Hematopoietic multipotent progenitor cell (in vitro differentiated cells): ENCODE measurements at regions not wholly inside any gene's neighbourhood (a gene's known extent, or its start where the extent isn't known, plus 50 kb on each side); places are given as distances from the start of the nearest gene placed in this dataset.
"Not testable (repeated sequence)": the region's sequence is repeated elsewhere in the genome, so short reads cannot be mapped to it uniquely, and the experiment has no call there.

Experiments
- DNase-seq, 3 donors: peaks; one replicate each; pipeline ENCODE4 v3.0.0-alpha.2; 2011 to 2015; ENCODE audit warnings: low read depth in 2 of 3, low spot score in 2 of 3

DNA sequence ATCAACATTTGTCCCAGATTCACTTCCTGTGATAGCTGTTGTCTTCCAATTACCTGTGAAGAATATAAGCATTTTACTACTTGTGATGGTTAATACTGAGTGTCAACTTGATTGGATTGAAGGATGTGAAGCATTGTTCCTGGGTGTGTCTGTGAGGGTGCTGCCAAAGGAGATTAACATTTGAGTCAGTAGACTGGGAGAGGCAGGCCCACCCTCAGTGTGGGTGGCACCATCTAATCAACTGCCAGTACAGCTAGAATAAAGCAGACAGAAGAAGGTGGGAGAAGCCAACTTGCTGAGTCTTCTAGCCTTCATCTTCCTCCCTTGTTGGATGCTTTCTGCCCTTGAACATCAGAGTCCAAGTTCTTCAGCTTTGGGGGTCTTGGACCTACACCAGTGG, 660.4 kb upstream of the GOT2 start:
- DNase-seq: no peak

DNA sequence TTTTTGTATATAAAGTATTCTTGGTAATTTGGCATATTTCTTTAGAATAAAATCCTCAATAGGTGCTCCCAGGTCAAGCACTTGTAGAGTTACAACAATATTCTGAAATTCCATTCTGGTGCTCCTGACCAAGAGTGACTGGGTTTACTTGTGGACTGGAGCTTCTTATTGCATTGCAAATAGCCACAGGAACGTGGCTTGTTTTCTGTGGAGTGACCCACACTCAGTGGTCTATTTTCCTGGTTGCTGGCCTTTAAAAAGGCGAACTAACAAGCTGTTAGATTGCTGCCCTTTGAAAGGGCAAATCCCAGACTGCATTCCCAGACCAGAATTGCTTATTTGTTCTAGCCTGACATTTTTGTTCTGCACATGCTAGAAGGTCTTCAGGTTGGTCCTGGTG, 658.8 kb upstream of the GOT2 start:
- DNase-seq: no peak

DNA sequence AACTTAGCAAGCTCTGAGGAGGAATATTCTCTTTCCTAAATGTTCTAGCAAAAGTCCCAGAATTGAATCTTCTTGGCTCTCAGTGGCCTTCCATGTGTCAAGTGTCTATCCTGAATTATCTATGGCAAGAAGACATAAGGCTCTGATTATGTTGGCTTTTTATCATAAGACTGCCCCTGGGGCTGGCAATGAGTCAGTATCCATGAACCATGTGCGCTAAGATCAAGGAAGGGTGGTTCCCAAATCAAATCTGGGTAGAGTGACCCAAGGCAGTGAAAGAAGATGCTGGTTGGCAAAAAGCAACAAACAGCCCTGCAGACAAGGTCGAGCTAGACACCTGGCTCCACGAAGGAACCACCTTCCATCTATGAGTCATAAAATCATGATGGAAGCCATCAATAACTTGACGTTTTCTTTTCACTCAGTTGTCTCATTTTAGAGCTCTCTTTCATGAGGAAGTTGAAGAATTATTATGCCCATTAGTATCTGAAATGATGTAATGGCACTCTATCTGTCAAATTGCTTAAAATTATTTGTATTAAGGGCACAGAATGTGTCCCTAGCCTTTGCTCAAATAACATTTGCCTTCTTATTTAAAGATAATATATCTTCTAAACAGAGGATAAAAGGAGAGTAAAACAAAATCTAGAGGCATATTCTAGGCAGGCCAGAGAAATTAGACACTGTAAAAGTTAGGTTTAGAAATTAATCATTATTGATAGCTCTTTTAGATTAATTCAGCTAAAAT, 657.7 kb upstream of the GOT2 start:
- DNase-seq: no peak

DNA sequence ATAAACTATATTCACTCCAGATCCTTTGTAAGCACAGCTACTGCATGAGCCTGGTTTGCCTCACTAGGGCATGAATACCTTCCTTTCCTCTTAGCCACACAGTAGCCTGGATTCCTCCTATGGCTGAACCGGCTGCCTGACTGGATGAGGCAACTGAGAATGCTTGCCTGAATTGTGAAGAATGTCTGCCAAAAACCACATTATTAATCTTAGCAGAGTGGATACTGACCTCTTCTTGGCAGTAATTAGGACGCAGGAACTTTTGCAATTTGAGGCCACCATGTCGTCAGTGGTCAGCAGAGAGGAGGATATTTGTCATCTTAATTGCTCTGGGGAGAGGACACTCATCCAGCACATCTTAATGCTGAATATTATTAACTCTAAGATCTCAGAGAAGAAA, 651.8 kb upstream of the GOT2 start:
- no peak for DNase-seq

DNA sequence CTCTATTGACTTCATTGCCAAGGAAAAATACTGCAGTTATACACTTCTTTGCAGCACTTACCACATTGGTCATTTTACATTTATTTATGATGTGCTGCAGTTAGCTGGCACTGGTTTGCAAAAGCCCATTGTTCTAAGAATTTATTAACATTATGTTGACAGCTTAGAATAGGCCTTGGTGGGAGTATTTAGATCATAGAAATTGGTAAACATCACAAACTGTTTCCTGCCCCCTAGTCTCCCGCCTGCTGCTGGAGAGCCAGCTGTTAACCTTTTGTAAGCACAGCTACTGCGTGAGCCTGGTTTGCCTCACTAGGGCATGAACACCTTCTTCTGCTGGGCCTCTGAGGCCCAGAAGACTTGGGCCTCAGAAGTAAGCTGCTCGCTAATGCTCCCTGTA, 651.4 kb upstream of the GOT2 start:
- DNase-seq: no peak

DNA sequence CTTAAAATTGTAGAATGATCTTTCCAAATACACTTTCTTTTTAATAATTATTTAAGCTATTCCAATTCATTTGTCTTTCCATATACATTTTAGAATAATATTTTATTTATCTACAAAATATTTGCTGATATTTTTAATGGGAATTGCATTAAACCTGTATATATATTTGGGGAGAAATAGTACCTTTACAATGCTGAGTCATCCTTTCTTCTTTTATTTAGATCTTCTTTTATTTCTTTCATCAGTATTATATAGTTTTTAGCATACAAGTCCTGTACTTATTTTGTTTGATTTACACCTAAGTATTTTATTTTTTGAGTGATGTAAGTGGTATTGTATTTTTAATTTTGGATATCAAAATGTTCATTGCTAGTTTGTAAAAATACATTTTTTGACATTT, 639.5 kb upstream of the GOT2 start:
- DNase-seq: no peak

DNA sequence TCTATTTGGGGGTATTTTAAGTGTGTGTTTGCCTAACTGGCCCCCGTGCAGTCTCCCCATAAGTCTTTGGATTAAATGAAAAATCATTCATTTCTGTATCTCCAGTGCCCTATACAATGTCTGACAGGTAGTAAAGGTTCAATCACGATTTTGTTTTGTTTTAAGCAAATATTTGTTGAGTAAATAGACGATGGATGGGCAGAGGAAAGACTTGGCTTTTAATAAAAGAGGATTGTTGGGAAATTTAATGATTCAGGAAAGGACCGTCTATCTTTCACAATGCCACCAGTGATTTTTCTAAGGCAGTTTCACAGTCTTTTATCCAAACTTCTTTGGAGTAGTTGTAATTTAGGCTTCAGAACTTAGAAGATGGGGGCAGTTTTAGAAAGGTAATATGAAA, 636.6 kb upstream of the GOT2 start:
- DNase-seq: no peak

DNA sequence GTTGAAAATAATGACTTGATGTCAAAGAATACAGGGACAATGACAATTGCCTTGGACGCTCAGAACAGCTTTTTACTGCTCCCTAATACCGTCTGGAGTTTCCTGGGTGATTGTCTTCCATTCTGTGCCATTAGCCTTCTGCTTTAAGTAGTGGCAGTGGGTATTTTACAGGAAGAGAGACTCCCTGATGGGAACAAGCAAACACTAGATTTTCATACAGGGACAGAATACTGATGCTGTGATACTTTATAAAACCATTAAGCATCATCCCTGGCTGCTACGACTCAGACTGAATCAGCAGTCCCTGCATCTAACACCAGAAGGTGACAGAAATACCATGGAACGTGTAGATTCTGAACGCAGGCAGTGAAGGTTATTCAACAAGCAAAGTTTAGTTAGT, 635.4 kb upstream of the GOT2 start:
- DNase-seq: no peak

DNA sequence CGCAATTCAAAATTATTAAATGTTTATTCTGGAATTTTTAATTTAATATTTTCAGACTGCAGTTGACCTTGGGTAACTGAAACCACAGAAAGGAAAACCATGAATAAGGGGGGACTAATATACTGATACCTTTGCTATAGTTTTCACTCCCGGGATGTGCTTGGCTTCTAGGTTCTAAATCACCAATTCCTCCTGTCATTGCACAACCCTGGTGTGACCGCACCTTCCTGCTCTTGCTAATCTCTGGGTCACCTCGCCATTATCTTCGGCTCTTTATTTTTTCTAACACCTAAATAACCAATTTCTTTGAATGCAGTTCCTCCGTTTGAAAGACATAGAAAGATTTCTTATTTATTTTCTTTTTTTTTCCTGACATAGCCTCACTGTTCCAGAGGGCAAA, 634.5 kb upstream of the GOT2 start:
- no peak for DNase-seq

DNA sequence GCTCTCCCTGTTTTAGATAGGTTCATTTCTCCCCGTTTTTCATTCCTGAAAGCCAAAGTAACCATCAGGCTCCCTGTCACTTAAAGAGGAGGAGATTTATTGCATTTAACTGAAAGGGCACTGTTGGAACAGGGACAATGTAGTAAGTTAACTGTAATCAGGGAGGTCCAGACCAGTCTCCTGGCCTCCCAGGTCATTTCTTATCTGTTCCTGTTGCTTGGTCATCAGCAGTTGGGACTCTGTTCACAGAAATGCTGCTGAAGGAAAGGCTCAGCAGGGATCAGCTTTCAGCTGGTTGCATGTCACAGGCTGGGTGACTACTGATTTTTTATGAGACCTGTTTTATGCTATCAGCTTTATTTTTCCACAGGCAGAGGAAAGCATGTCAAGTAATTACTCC, 622.6 kb upstream of the GOT2 start:
- DNase-seq: no peak

DNA sequence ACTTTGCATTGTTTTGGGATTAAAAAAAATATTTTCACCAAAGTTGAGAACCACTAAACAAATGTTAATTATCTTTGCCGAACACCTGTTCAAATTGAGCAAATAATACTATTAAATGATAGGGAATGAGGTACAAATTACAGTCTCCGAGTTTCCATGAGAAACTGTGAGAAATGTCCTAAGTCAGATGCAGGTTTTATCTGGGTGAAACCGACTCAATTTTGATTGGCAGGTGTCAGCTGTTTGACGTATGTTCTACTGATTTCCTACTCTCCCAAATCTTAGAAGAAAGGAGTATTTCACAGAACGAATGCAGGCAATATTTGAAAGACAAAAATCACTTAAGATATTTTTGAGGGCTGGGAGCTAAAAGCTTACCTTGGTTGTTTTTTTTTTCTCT, 622.0 kb upstream of the GOT2 start:
- no peak for DNase-seq

DNA sequence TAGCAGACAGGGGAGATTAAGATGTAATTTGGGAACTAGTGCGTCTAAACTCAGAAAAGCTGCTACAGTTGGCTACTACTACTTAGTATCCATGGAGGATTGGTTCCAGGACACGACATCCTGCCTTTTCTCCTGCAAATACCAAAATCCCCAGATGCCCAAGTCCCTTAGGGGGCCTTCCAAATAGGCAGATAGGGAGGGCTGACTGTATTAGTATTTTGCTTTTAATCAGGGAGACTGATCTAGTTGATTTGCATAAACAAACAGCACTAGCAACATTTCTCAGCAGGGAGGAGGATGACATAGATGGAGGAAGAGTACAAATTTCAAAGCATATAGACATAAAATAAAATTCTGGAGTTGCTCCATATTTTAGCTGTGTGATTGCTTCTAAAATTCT, 621.6 kb upstream of the GOT2 start:
- DNase-seq: no peak

DNA sequence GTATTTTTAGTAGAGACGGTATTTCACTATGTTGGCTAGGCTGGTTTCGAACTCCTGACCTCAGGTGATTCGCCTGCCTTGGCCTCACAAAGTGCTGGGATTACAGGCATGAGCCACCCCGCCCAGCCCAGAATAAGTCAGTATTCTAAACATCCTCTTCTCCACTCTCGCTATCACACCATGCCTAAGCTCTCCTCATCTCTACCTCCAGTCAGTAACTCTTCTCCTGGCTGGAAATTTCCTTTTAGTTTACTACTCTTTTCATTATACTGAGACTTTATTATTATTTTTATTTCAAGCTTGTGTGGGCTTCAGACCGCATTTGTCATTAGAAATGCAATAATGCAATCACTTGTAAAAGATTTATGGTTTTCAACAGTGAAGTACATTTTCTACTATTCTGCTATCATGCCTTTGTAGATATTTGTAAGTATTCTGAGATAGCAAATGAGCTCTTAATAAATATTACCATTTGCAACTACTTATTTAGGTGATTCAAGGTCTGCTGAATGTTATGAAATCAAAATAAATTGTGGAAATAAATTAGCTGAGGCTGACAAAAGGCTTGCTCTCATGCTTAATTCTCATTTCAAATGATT, 617.3 kb upstream of the GOT2 start:
- DNase-seq: no peak

DNA sequence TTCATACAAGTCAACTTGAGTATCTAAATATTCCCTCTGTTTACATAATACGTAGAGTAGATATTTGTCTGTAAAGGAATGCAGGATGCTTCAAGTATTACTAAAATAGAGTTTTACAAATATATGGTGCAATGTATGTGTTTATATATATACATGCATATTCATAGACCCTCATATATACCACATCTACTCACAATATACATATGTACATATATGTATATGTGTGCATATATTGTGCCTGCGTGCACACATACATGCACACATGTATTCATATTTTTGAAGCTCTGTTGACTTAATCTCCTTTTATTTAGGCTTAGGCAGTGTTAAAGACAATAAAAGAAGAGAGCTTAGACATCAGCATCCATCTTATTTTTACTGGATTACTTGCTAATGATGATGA, 616.6 kb upstream of the GOT2 start:
- DNase-seq: no peak

DNA sequence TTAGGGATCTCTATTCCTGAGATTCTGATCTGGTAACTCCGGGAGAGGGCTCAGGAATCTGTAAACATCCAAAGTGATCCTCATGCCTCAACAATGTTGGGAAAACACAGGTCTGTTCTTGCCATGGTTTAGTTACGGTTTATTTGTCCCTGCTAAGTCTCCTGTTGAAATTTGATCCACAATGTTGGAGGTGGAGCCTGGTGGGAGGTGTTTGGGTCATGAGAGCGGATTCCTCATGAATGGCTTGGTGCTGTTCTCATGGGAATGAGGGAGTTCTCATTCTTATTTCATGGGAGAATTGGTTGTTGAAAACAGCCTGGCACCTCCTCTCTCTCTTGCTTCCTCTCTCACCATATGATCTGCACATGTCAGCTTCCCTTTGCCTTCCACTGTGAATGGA, 608.6 kb upstream of the GOT2 start:
- no peak for DNase-seq

DNA sequence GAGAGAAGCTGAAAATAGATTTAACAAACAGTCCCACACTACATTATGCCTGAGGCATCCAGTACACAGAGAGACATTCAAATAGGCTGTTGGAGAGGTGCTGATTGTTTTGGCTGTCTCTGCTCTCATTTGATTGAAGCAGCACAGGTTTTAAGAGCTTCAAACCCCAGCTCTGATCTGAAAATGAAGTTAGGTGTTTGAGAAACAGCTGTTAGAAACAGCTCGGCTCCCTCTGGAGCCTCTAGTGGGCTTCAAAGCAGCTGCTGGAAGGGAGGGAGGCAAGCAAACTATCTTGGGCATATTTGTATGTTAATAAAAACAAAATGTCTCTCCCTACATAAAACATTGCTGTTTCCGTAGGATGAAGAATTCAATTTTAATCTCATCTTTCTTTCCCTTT, 607.3 kb upstream of the GOT2 start:
- no peak for DNase-seq

DNA sequence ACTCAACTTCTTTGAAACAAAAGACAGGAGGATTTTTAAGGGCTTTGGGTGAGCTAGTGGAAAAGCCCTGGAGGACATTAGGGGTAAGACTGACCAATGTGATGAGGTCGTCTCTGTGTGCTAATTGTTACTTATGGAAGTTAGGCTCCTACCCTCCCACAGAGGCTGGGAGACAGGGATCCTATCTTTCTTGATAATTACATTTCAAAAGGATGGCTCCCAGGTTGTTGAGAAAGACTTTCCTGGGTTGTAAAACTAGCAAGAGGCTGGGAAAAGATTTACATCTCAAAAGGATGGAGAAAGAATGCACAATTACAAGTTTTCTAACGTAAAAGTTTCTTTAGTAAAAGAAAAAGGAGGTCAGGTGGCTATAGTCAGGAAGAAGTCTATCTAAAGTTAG, 605.8 kb upstream of the GOT2 start:
- DNase-seq: no peak

DNA sequence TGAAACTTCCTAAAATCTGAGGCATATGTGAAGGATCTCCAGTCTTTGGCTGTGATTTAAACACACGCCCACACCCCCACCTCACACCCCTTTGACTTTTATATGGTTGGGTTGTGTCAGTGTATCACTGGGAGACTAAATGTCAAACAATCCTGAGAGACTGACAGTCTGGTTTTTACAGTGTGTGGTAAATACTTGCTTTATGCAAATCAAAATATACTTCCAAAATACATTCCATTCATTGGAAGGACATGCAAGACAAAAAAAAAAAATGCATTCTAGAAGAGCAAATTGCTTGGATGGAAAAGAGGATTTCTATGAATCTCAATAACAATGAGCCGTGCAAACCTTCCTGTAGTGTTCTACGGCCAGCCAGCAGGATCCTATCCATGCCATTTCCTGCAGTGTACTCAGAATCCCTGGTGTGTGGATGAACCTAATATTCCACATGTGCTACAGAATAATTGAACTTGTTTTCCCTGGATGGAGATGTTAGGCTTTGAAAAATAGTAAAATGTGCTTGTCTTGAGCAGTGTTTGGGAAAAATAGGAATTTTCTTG, 602.1 kb upstream of the GOT2 start:
- no peak for DNase-seq

DNA sequence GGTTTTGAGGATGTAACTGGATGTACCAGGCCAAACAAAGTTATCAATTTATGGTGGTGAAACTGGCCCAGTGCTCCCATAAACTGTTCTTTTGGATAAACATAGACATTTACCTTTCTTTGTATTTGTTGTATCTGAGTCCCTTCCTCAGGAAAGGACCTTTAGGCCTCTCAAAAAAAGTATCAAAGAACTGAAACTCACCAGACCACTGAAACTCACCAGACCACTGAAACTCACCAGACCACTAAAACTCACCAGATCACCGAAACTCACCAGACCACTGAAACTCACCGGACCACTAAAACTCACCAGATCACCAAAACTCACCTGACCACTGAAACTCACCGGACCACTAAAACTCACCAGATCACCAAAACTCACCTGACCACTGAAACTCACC, 597.6 kb upstream of the GOT2 start:
- DNase-seq: not testable (repeated sequence)

DNA sequence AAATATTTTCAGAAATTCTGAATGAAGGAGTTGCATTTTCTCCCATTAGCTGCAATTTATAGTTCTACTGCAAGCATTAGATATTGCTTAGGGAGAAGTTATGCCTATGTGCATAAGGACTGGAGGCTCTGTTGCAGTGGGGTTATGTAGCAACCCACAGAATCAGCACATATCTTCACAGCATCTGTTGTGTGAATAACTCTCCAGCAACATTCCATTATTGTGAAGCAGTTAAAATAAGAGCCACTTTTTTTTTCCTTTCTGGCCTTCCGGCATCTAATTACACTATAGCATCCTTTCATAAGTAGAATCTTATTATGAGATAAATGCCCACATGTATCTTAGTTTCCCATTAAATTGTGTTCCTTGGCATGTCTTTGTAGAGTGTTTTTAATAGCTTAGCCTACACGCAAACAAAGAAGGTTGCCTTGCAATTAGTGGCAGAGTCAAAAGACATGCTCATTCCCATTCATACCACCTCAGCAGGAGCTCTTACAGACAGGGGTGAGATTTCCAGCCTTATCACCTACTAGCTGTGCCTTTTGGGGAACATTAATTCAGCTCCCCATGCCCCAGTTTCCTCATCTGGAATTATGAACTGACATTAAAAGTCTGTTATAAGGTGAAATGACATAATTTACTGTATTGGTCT, 596.0 kb upstream of the GOT2 start:
- DNase-seq: no peak

DNA sequence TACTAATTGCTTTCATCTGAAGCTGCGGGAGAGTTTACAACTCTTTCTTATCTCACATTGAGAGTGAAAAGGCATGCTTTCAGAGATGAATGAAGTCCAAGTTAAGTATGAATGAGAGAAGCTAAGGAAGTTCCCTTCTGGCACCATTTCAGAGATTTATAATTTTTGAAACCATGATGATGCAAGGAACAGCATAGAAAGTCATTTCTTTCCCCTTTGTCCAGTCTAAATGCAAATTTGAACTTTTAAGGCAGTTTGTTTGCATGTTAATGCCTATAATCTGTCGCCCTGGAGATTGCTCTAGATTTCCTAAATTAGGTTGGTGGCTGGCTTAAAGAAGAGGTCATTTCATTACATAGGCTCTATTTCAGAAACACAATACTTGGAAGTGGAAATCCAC, 594.8 kb upstream of the GOT2 start:
- no peak for DNase-seq

DNA sequence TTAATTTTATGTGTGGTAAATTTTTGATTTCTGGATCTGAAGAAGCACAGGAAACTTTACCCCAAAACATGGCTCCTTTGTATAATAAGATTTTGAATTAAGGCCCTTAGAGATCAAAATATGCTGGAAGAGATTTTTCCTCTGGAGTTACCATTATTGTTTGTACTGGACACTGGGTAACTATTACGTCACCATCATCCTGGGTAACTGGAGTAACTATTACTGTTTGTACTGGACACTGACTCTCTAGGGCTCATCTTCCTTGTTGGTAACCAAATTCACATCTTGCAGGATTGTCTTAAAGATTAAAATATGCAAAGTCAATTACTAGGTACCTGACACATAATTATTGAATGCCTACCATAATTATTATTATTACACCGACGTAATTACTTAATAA, 593.8 kb upstream of the GOT2 start:
- no peak for DNase-seq
